ENCODE measurements at regions not wholly inside any gene's neighbourhood (a gene's known extent, or its start where the extent isn't known, plus 50 kb on each side); places are given as distances from the start of the nearest gene placed in this dataset.

DNA sequence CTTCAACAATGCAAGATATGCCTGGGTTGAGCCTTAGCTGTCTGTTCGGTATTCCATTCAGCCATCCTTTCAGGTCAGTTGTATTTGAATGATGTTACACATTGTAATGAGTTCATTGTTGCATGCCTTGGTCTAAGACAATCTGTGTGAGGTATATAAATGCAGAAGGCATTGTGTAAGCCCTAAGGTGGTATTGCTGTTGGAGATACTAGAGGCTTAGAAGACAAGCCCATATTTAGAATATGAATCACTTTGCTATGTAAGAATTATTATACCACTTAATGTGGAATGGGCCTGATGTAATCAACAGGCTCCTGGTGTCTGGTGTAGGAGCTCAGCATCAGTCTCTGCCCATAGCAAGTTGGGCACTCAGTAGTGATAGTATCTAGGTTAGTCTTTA, 473.4 kb upstream of the GNPDA2 start:
- no peak for TF ChIP-seq CTCF (IDR thresholded peaks at IDR 0.05; ENCODE audit: low read depth, low read length)
- no peak for TF ChIP-seq MYC (IDR thresholded peaks at IDR 0.05; ENCODE audit: low read depth, low read length)
- no peak for TF ChIP-seq POLR2A (IDR thresholded peaks at IDR 0.05; ENCODE audit: extremely low read depth, insufficient read length)
- no peak for TF ChIP-seq MAX (IDR thresholded peaks at IDR 0.05; ENCODE audit: low read depth, low read length)
- DNase-seq (ENCODE audit: low read depth): no peak
- H3K4me3 ChIP-seq (ENCODE audit: low read depth, low read length): no peak overlapping the region

DNA sequence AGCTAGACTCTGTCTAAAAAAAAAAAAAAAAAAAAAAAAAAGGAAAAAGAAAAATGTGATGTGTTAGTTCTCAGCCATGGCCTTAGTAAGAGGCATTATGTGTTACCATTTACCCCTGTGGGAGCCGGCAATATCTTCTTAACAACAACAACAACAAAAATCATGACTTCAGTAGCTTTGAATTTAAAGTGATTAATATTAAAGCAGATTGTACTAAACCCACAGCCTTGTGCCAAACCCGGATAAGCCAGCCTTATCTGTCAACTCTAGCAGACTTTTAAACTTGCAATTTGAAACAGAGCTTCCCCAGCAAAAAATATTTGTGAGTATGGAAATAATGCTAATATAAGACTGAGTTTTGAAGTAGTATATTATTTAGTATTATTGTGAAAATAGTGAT, 462.1 kb upstream of the GNPDA2 start:
- no peak for DNase-seq (ENCODE audit: low read depth)
- TF ChIP-seq MYC (IDR thresholded peaks at IDR 0.05; ENCODE audit: low read depth, low read length): no peak
- TF ChIP-seq CTCF (IDR thresholded peaks at IDR 0.05; ENCODE audit: low read depth, low read length): no peak
- TF ChIP-seq MAX (IDR thresholded peaks at IDR 0.05; ENCODE audit: low read depth, low read length): no peak
- H3K4me3 ChIP-seq (ENCODE audit: low read depth, low read length): no peak overlapping the region

- no peak overlapping the region for H3K4me3 ChIP-seq (ENCODE audit: low read depth, low read length)
- TF ChIP-seq CTCF (IDR thresholded peaks at IDR 0.05; ENCODE audit: low read depth, low read length): no peak
- TF ChIP-seq MAX (IDR thresholded peaks at IDR 0.05; ENCODE audit: low read depth, low read length): no peak
- TF ChIP-seq MYC (IDR thresholded peaks at IDR 0.05; ENCODE audit: low read depth, low read length): no peak
- TF ChIP-seq POLR2A (IDR thresholded peaks at IDR 0.05; ENCODE audit: extremely low read depth, insufficient read length): no peak
Observed at GRCh38 chr4:45186249-45186648, 459.9 kb upstream of the GNPDA2 start.

DNA sequence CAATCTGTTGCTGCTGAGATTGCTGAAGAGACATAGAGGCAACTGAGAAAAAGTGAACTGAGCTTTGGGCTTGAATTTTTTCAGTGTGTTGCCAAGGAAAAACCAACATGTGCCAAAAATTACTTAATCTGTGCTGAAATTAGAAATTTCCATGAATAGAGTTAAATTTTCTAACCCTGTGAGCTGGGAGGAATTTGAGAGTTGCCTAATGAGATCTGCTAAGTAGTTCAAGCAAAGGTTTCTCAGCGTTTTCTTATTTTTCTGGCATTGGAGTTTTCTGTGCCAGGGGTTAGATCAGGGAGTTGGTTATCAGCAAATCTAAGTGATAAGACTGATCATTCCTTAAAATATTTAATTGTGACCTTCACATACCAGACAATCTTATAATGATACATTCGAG, 457.5 kb upstream of the GNPDA2 start:
- TF ChIP-seq POLR2A (IDR thresholded peaks at IDR 0.05; ENCODE audit: extremely low read depth, insufficient read length): no peak
- no peak for TF ChIP-seq MYC (IDR thresholded peaks at IDR 0.05; ENCODE audit: low read depth, low read length)
- TF ChIP-seq MAX (IDR thresholded peaks at IDR 0.05; ENCODE audit: low read depth, low read length): no peak
- no peak for TF ChIP-seq CTCF (IDR thresholded peaks at IDR 0.05; ENCODE audit: low read depth, low read length)
- no peak overlapping the region for H3K4me3 ChIP-seq (ENCODE audit: low read depth, low read length)
- DNase-seq (ENCODE audit: low read depth): no peak

More at GRCh38 chr4:45186249-45186648, 459.9 kb upstream of the GNPDA2 start:
- DNase-seq (ENCODE audit: low read depth): no peak

- DNase-seq (ENCODE audit: low read depth): no peak
- no peak overlapping the region for H3K4me3 ChIP-seq (ENCODE audit: low read depth, low read length)
- TF ChIP-seq CTCF (IDR thresholded peaks at IDR 0.05; ENCODE audit: low read depth, low read length) (no peak), MYC (IDR thresholded peaks at IDR 0.05; ENCODE audit: low read depth, low read length) (no peak), MAX (IDR thresholded peaks at IDR 0.05; ENCODE audit: low read depth, low read length) (no peak), POLR2A (IDR thresholded peaks at IDR 0.05; ENCODE audit: extremely low read depth, insufficient read length) (no peak)
Observed at GRCh38 chr4:45172636-45173035, 446.3 kb upstream of the GNPDA2 start.

- DNase-seq (ENCODE audit: low read depth): no peak
- TF ChIP-seq CTCF (IDR thresholded peaks at IDR 0.05; ENCODE audit: low read depth, low read length): no peak
- no peak for TF ChIP-seq POLR2A (IDR thresholded peaks at IDR 0.05; ENCODE audit: extremely low read depth, insufficient read length)
- H3K4me3 ChIP-seq (ENCODE audit: low read depth, low read length): no peak overlapping the region
Observed at GRCh38 chr4:45160951-45161350, 434.6 kb upstream of the GNPDA2 start.

Measured in NB4 (cell line).